CD4-positive, CD25-positive, alpha-beta regulatory T cell (primary cell): ENCODE measurements at regions not wholly inside any gene's neighbourhood (a gene's known extent, or its start where the extent isn't known, plus 50 kb on each side); places are given as distances from the start of the nearest gene placed in this dataset.

Experiments
- ATAC-seq, 2 donors: fragments of 150-1000 bp; cut with Tn5 transposase; one replicate each; pipeline ENCODE4 v1.10.0; 2021; ENCODE audit warnings: low read depth in 2 of 2, moderate number of reproducible peaks in 2 of 2, moderate library complexity in 1 of 2
- DNase-seq, 3 donors: peaks; one replicate each; pipeline versions ENCODE4 v3.0.0 to v3.0.0-alpha.2; 2012 to 2022; ENCODE audit warnings: mixed read lengths in 1 of 3
- H3K27ac ChIP-seq: one replicate; pipeline ENCODE4 v1.7.0; 2013; ENCODE audit warnings: mild to moderate bottlenecking, low read length; ENCODE audit not compliant: insufficient read depth, poor library complexity, severe bottlenecking
- H3K27me3 ChIP-seq: one replicate; pipeline ENCODE4 v1.7.0; 2013; ENCODE audit warnings: low read length; ENCODE audit not compliant: control insufficient read depth, insufficient read depth
- H3K36me3 ChIP-seq: one replicate; pipeline ENCODE4 v1.7.0; 2013; ENCODE audit warnings: mild to moderate bottlenecking, low read length, moderate library complexity; ENCODE audit not compliant: control insufficient read depth, insufficient read depth
- H3K4me1 ChIP-seq: 2 replicates; pipeline ENCODE4 v1.7.0; 2013; ENCODE audit warnings: mild to moderate bottlenecking, low read length; ENCODE audit not compliant: insufficient read depth, control insufficient read depth, poor library complexity, severe bottlenecking
- H3K4me3 ChIP-seq: one replicate; pipeline ENCODE4 v1.7.0; 2013; ENCODE audit warnings: low read depth, mild to moderate bottlenecking, low read length, moderate library complexity
- H3K9me3 ChIP-seq, 2 experiments: 1 replicate in 1 of 2; 2 replicates in 1 of 2; pipeline ENCODE4 v1.7.0; 2013; ENCODE audit warnings: low read length in 2 of 2, mild to moderate bottlenecking in 1 of 2, moderate library complexity in 1 of 2; ENCODE audit not compliant: control insufficient read depth in 2 of 2
- H3K27ac Mint-ChIP-seq, 3 donors: one replicate each; pipeline ENCODE4 v1.8.0; 2020 to 2022; ENCODE audit warnings: mild to moderate bottlenecking in 3 of 3, mixed read lengths in 3 of 3, moderate library complexity in 2 of 3
- H3K27me3 Mint-ChIP-seq: one replicate; pipeline ENCODE4 v1.8.0; 2022; ENCODE audit warnings: mild to moderate bottlenecking, mixed read lengths
- H3K36me3 Mint-ChIP-seq: one replicate; pipeline ENCODE4 v1.8.0; 2020; ENCODE audit warnings: mixed read lengths
- H3K4me1 Mint-ChIP-seq, 4 donors: one replicate each; pipeline ENCODE4 v1.8.0; 2020 to 2022; ENCODE audit warnings: mixed read lengths in 4 of 4, mild to moderate bottlenecking in 1 of 4
- H3K4me3 Mint-ChIP-seq, 4 donors: one replicate each; pipeline ENCODE4 v1.8.0; 2020 to 2022; ENCODE audit warnings: mild to moderate bottlenecking in 4 of 4, mixed read lengths in 4 of 4, moderate library complexity in 3 of 4
- H3K9me3 Mint-ChIP-seq, 7 donors: one replicate each; pipeline ENCODE4 v1.8.0; 2020 to 2022; ENCODE audit warnings: mixed read lengths in 7 of 7, mild to moderate bottlenecking in 3 of 7, moderate library complexity in 2 of 7

DNA sequence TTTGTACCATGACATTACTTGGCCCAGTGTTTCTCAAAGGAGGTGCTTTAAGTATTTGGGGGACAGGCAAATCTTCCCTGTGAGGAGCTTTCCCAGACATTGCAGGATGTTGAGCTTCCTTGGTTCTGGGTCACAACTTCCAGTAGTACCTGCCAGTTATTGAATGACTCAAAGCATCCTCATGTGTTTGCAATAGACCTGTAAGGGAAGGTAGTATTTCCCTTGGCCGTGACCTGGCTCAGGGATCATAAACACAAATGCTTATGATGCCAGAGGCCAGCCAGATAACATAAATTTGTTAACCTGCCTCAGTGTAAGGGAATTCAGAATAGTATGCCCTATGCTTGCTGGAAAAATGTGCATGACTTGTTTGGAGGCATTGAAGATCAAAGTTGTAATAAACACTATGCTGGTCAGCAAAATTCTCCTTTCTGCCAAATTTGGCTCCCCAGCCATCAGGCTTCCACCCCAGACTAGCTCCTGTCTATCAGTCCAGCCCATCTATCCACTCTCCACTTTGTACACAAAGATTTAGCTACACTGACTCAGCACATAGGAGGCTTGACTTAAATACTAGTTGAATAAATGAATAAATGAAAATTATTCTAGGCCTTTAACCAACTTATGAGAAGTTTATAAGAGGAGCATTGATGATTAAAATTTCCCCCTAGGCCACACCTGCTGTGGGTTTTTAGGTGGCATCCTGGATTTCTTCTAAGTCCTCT lies 102.0 kb upstream of the EFEMP1 start:
- Histone ChIP-seq H3K27ac (no peak overlapping the region), H3K9me3 (no peaks in the 10 kb centered on the region), H3K36me3 (no peaks in the 10 kb centered on the region), H3K4me1 (no peaks in the 10 kb centered on the region), H3K4me3 (no peak overlapping the region), H3K27me3 (no peaks in the 10 kb centered on the region)
- Mint-ChIP-seq H3K4me1 (no peaks in the 10 kb centered on the region), H3K36me3 (no peaks in the 10 kb centered on the region), H3K27me3 (no peaks in the 10 kb centered on the region), H3K9me3 (peaks cover 0 to 2% (median 0%) of the 10 kb centered on the region in 7 donors), H3K4me3 (no peak overlapping the region), H3K27ac (no peak overlapping the region)
- DNase-seq, result no peak
- no peak for ATAC-seq

DNA sequence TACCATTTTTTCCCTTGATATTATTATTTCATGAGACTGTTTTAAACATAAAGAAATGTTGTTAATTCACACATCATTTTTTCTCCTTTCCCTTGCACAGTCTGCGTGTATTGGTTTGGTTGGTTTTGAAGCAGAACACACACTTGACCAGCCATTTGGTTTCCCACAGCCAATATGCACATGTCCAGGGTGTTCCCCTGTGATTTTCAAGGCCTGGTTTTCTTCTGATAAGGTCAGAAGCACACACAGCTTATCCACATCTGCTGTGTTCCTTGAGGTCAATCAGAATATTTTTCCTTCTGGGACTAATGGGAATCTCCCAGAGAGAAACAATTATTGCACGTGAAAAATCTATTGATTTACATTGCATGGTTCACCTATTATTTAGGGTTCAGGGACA lies 103.2 kb upstream of the EFEMP1 start:
- no peaks in the 10 kb centered on the region for H3K27me3 Mint-ChIP-seq
- H3K4me3 ChIP-seq, result no peak overlapping the region
- peaks cover 0 to 2% (median 0%) of the 10 kb centered on the region in 7 donors for H3K9me3 Mint-ChIP-seq
- no peaks in the 10 kb centered on the region for H3K36me3 Mint-ChIP-seq
- H3K4me1 Mint-ChIP-seq, result no peaks in the 10 kb centered on the region
- no peaks in the 10 kb centered on the region for H3K27me3 ChIP-seq
- H3K4me3 Mint-ChIP-seq, result no peak overlapping the region
- H3K27ac Mint-ChIP-seq, result no peak overlapping the region
- DNase-seq, result no peak
- ATAC-seq, result no peak
- H3K4me1 ChIP-seq, result no peaks in the 10 kb centered on the region
- no peaks in the 10 kb centered on the region for H3K9me3 ChIP-seq
- H3K27ac ChIP-seq, result no peak overlapping the region
- H3K36me3 ChIP-seq, result no peaks in the 10 kb centered on the region

DNA sequence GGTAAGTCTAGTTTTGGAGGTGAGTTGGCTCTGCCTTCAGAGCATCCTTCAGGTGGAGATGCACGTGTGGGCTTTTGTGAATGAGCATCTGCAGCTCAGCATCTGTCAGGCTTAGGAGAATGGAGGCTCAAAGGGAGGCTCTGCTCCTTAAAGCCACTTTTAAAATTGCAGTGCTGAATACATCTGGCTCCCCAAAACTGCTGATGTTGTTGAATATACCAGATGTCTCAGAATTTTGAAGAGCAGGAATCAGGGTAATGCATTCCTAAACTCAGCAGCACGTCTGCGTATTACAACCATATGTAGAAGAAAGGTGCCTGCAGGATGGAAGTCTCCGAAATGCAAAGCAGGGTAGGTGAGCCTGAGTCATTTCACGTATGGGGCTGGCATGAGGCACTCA lies 106.5 kb upstream of the EFEMP1 start:
- no peak overlapping the region for H3K4me3 Mint-ChIP-seq
- no peaks in the 10 kb centered on the region for H3K36me3 Mint-ChIP-seq
- Histone ChIP-seq H3K4me1 (no peaks in the 10 kb centered on the region), H3K27ac (no peak overlapping the region), H3K4me3 (no peak overlapping the region), H3K9me3 (no peaks in the 10 kb centered on the region), H3K27me3 (no peaks in the 10 kb centered on the region), H3K36me3 (no peaks in the 10 kb centered on the region)
- no peak overlapping the region for H3K27ac Mint-ChIP-seq
- DNase-seq, result no peak
- no peaks in the 10 kb centered on the region for H3K4me1 Mint-ChIP-seq
- no peak for ATAC-seq
- H3K9me3 Mint-ChIP-seq, result peaks cover 0 to 2% (median 0%) of the 10 kb centered on the region in 7 donors
- H3K27me3 Mint-ChIP-seq, result no peaks in the 10 kb centered on the region

DNA sequence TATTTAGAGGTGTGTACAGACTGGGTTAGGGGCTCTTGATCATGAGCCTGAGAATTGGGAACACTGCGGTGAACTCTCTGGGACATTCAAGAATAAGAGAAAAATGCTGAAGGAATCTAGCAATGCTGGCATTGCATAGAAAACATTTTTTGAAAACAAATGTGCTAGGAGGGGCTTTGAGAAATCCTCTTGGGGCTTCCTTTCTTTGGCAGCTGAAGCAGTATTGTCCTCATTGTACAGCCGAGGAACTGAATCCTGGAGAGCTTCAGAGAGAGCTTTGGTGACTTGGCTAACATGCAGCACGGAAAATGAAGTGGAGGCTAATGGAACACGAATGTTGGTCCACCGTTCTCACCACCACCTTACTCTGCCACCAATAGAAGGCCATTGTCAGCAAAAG lies 107.3 kb upstream of the EFEMP1 start:
- Mint-ChIP-seq H3K9me3 (peaks cover 0 to 2% (median 0%) of the 10 kb centered on the region in 7 donors), H3K4me1 (no peaks in the 10 kb centered on the region), H3K27me3 (no peaks in the 10 kb centered on the region), H3K36me3 (no peaks in the 10 kb centered on the region), H3K27ac (no peak overlapping the region), H3K4me3 (no peak overlapping the region)
- no peaks in the 10 kb centered on the region for H3K4me1 ChIP-seq
- no peaks in the 10 kb centered on the region for H3K9me3 ChIP-seq
- H3K27ac ChIP-seq, result no peak overlapping the region
- no peaks in the 10 kb centered on the region for H3K27me3 ChIP-seq
- H3K4me3 ChIP-seq, result no peak overlapping the region
- H3K36me3 ChIP-seq, result no peaks in the 10 kb centered on the region
- ATAC-seq (no peak), DNase-seq (no peak)

DNA sequence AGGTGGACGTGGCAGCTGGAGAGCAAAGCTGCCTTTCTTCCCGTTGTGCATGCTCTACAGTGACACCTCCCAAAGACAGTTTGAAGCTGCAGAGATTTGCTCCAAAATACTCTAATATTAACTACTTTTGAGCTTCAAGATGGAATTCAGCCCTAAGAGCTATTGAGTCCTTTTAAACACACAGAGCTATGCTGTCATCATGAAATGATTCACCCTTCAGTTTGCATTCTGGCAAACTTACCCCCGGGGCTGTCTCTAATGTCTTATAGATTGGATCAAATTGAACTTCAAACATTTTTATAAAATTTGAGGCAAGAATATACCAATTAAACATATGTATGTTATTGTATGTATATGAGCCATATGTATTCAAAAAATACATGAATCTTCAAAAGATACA lies 110.7 kb upstream of the EFEMP1 start:
- no peak overlapping the region for H3K27ac Mint-ChIP-seq
- H3K9me3 Mint-ChIP-seq, result peaks cover 0 to 2% (median 0%) of the 10 kb centered on the region in 7 donors
- H3K36me3 Mint-ChIP-seq, result no peaks in the 10 kb centered on the region
- Histone ChIP-seq H3K36me3 (no peaks in the 10 kb centered on the region), H3K4me3 (no peak overlapping the region), H3K4me1 (no peaks in the 10 kb centered on the region), H3K9me3 (no peaks in the 10 kb centered on the region), H3K27me3 (no peaks in the 10 kb centered on the region), H3K27ac (no peak overlapping the region)
- H3K27me3 Mint-ChIP-seq, result no peaks in the 10 kb centered on the region
- DNase-seq (no peak), ATAC-seq (no peak)
- no peaks in the 10 kb centered on the region for H3K4me1 Mint-ChIP-seq
- H3K4me3 Mint-ChIP-seq, result no peak overlapping the region

DNA sequence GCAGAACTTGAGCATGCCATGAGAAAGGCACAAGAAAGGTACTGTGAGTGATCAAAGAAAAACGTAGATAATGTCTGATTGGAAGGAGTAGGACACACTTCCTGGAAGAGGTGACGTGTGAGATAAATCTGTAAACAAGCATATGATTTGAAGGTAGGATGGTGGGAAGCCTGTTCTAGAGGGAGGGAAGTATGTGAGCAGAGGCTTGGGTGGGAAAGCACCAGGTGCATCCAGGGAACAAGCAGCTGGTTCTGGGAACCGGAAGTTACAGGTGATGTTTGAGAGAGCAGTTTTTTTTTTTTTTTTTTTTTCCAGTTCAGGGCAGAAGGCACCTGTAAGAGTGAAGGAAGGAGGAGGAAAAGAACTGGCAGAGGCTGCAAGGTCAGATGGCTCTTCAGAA lies 116.6 kb upstream of the EFEMP1 start:
- H3K4me1 Mint-ChIP-seq, result no peaks in the 10 kb centered on the region
- ATAC-seq, result no peak
- no peak overlapping the region for H3K4me3 Mint-ChIP-seq

DNA sequence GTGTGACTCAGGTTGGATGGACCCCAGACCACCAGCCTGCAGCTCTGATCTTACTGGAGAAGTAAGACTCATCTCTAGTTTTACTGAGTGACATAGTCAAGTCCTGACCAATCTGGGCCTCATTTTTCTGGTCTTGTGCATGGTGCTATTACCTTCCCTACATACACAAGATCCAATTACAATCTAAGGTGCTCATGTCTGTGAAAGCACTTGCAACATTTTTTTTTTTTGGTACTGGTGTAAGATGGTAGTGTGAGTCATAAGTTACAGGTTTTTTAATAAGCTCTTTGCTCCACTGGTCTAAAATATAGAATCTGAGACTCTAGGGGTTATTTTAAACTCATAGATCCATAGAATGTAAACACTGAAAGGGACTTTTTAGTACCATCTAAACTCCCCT lies 117.3 kb upstream of the EFEMP1 start:
- no peak for ATAC-seq
- no peaks in the 10 kb centered on the region for H3K36me3 Mint-ChIP-seq

More for the DNA sequence above, 116.6 kb upstream of the EFEMP1 start:
- Histone ChIP-seq H3K9me3 (no peaks in the 10 kb centered on the region), H3K27ac (no peak overlapping the region), H3K4me1 (no peaks in the 10 kb centered on the region), H3K27me3 (no peaks in the 10 kb centered on the region), H3K36me3 (no peaks in the 10 kb centered on the region), H3K4me3 (no peak overlapping the region)
- Mint-ChIP-seq H3K27me3 (no peaks in the 10 kb centered on the region), H3K36me3 (no peaks in the 10 kb centered on the region), H3K9me3 (peaks cover 0 to 5% (median 0%) of the 10 kb centered on the region in 7 donors), H3K27ac (no peak overlapping the region)
- DNase-seq, result no peak

DNA sequence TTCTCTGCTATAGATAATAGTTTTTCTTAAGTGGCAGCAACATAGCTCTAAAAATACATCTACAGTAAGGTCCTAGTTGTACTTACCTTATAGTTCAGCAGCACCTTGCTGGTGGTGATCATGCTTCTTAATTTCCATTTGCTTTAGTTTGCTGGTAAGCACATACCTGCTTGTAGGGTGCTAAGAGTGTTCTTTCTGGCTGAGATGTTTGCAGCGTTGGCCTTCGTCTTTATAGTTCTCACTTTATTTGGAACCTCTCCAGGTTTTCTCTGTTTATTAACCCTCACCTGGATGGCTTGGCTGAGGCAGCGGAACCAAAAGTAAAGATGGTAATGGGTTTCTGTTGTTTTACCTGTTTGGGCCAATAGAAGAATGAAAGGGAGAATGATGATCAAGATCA lies 123.6 kb upstream of the EFEMP1 start:
- no peak overlapping the region for H3K4me3 Mint-ChIP-seq
- DNase-seq (no peak), ATAC-seq (no peak)
- Histone ChIP-seq H3K36me3 (no peaks in the 10 kb centered on the region), H3K27ac (no peak overlapping the region), H3K4me3 (no peak overlapping the region), H3K27me3 (no peaks in the 10 kb centered on the region), H3K9me3 (no peaks in the 10 kb centered on the region), H3K4me1 (no peaks in the 10 kb centered on the region)
- no peaks in the 10 kb centered on the region for H3K4me1 Mint-ChIP-seq
- H3K27ac Mint-ChIP-seq, result no peak overlapping the region
- no peaks in the 10 kb centered on the region for H3K36me3 Mint-ChIP-seq
- H3K9me3 Mint-ChIP-seq, result peaks cover 0 to 5% (median 0%) of the 10 kb centered on the region in 7 donors
- H3K27me3 Mint-ChIP-seq, result no peaks in the 10 kb centered on the region

More for the DNA sequence above, 117.3 kb upstream of the EFEMP1 start:
- no peak overlapping the region for H3K27ac ChIP-seq
- Mint-ChIP-seq H3K27me3 (no peaks in the 10 kb centered on the region), H3K27ac (no peak overlapping the region), H3K4me1 (no peaks in the 10 kb centered on the region), H3K4me3 (no peak overlapping the region), H3K9me3 (peaks cover 0 to 5% (median 0%) of the 10 kb centered on the region in 7 donors)
- H3K9me3 ChIP-seq, result no peaks in the 10 kb centered on the region
- H3K4me3 ChIP-seq, result no peak overlapping the region
- no peak for DNase-seq
- no peaks in the 10 kb centered on the region for H3K4me1 ChIP-seq
- no peaks in the 10 kb centered on the region for H3K36me3 ChIP-seq
- H3K27me3 ChIP-seq, result no peaks in the 10 kb centered on the region
